ENCODE measurements at regions not wholly inside any gene's neighbourhood (a gene's known extent, or its start where the extent isn't known, plus 50 kb on each side); places are given as distances from the start of the nearest gene placed in this dataset.

DNA sequence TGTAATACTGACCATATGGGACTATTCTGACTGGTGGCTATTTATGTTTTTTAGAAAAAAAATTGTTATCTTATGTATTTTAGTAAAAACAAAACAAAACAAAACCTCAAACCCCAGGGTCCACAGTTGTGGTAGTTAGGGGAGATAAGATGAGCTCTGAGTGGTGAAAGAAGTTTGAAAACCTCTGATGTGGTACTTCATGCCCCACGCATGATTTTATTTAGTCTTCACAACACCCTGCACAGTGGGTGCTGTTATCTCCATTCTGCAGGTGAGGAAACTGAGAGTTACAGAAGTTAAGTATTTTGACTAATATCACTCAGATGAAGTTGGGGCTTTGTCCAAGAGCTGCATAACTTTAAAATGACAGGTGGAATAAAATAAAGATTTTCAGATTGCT is 230.6 kb upstream of the TRPC5 start:
- TF ChIP-seq EZH2phosphoT487 (IDR thresholded peaks at IDR 0.05; ENCODE audit: low read depth, severe bottlenecking, unreplicated experiment) = no peak
- TF ChIP-seq CTCF (IDR thresholded peaks at IDR 0.05; ENCODE audit: poor library complexity) = no peak

Data from hepatocyte (in vitro differentiated cells).